HEK293 (cell line): ENCODE measurements at regions not wholly inside any gene's neighbourhood (a gene's known extent, or its start where the extent isn't known, plus 50 kb on each side); places are given as distances from the start of the nearest gene placed in this dataset.

Source experiments
- CTCF ChIA-PET: fragments of 350-600 bp; formaldehyde crosslinking; extraction: SDS; loops from one replicate; lab custom pipeline; 2021; ENCODE audit warnings: antibody characterized with exemption; lab: Yijun Ruan, JAX
- POLR2A ChIA-PET: fragments of 300-600 bp; formaldehyde crosslinking; extraction: SDS; loops from one replicate; lab custom pipeline; 2020; ENCODE audit warnings: antibody characterized with exemption, inconsistent platforms; lab: Yijun Ruan, JAX
- H3K27ac ChIP-seq: fragments of 200-500 bp; sonication (Bioruptor generic); 2 replicates; pipeline ENCODE4 v1.5.1; 2014; ENCODE audit warnings: low read depth, low read length, control low read depth, inconsistent platforms; ENCODE audit errors: extremely low read depth
- H3K36me3 ChIP-seq, 2 experiments: fragments of 200-500 bp in 1 of 2; sonication (Bioruptor generic) in 1 of 2; 1 replicate in 1 of 2; 2 replicates in 1 of 2; pipeline ENCODE4 v1.5.1; 2014 to 2017; ENCODE audit warnings: inconsistent platforms in 2 of 2, low read length in 2 of 2; ENCODE audit not compliant: control insufficient read depth in 2 of 2, insufficient read depth in 1 of 2
- H3K4me1 ChIP-seq: fragments of 200-500 bp; sonication (Bioruptor generic); 2 replicates; pipeline ENCODE4 v1.5.1; 2014; ENCODE audit warnings: mild to moderate bottlenecking, low read length, inconsistent platforms; ENCODE audit not compliant: control insufficient read depth, insufficient read depth
- H3K4me3 ChIP-seq: 2 replicates; pipeline ENCODE4 v1.5.1; 2011; ENCODE audit warnings: low read depth, mild to moderate bottlenecking, control low read depth, low read length, moderate library complexity
- H3K9me3 ChIP-seq: fragments of 200-500 bp; sonication (Bioruptor generic); 2 replicates; pipeline ENCODE4 v1.5.1; 2014; ENCODE audit warnings: low read depth, low read length, inconsistent platforms; ENCODE audit not compliant: control insufficient read depth, insufficient read depth
- BCL6B ChIP-seq: fragments of 450-650 bp; formaldehyde crosslinking; IDR thresholded peaks from 2 replicates; pipeline ENCODE4 v1.5.1; 2017; ENCODE audit warnings: missing biosample characterization, missing genetic modification characterization
- HOXC10 ChIP-seq: sonication (generic); formaldehyde crosslinking; IDR thresholded peaks from 2 replicates; pipeline ENCODE4 v1.8.1; 2023; ENCODE audit warnings: mild to moderate bottlenecking, missing genetic modification reagents
- REST ChIP-seq: fragments of 450-650 bp; formaldehyde crosslinking; IDR thresholded peaks from 2 replicates; pipeline ENCODE4 v1.5.1; 2016; ENCODE audit warnings: missing biosample characterization, missing genetic modification characterization
- YY2 ChIP-seq: fragments of 450-650 bp; formaldehyde crosslinking; IDR thresholded peaks from 2 replicates; pipeline ENCODE4 v1.5.1; 2016; ENCODE audit warnings: missing biosample characterization, missing genetic modification characterization
- ZBTB10 ChIP-seq: fragments of 450-650 bp; formaldehyde crosslinking; IDR thresholded peaks from 2 replicates; pipeline ENCODE4 v1.5.1; 2016; ENCODE audit warnings: missing biosample characterization, missing genetic modification characterization
- ZFP3 ChIP-seq: fragments of 450-650 bp; formaldehyde crosslinking; IDR thresholded peaks from 2 replicates; pipeline ENCODE4 v1.5.1; 2016; ENCODE audit warnings: low read depth, missing biosample characterization, missing genetic modification characterization
- ZNF184 ChIP-seq: fragments of 450-650 bp; IDR thresholded peaks from 2 replicates; pipeline ENCODE4 v1.5.1; 2018; ENCODE audit warnings: missing biosample characterization, mild to moderate bottlenecking, missing genetic modification characterization
- ZNF211 ChIP-seq: fragments of 450-650 bp; formaldehyde crosslinking; IDR thresholded peaks from 2 replicates; pipeline ENCODE4 v1.5.1; 2016; ENCODE audit warnings: low read depth, missing biosample characterization, missing genetic modification characterization
- ZNF239 ChIP-seq: fragments of 450-650 bp; formaldehyde crosslinking; IDR thresholded peaks from 2 replicates; pipeline ENCODE4 v1.5.1; 2016; ENCODE audit warnings: missing biosample characterization, missing genetic modification characterization
- ZNF266 ChIP-seq: fragments of 450-650 bp; formaldehyde crosslinking; IDR thresholded peaks from 2 replicates; pipeline ENCODE4 v1.5.1; 2016; ENCODE audit warnings: missing biosample characterization, missing genetic modification characterization, low read depth
- ZNF292 ChIP-seq: fragments of 450-650 bp; formaldehyde crosslinking; IDR thresholded peaks from 2 replicates; pipeline ENCODE4 v1.5.1; 2016; ENCODE audit warnings: low read depth, missing biosample characterization, missing genetic modification characterization, borderline replicate concordance
- ZNF324 ChIP-seq: fragments of 450-650 bp; formaldehyde crosslinking; IDR thresholded peaks from 2 replicates; pipeline ENCODE4 v1.5.1; 2016; ENCODE audit warnings: missing biosample characterization, missing genetic modification characterization
- ZNF354C ChIP-seq: fragments of 450-650 bp; formaldehyde crosslinking; IDR thresholded peaks from 2 replicates; pipeline ENCODE4 v1.5.1; 2016; ENCODE audit warnings: missing biosample characterization, missing genetic modification characterization, low read depth, borderline replicate concordance
- ZNF37A ChIP-seq: fragments of 450-650 bp; IDR thresholded peaks from 2 replicates; pipeline ENCODE4 v1.5.1; 2018; ENCODE audit warnings: missing biosample characterization, missing genetic modification characterization
- ZNF514 ChIP-seq: fragments of 450-650 bp; formaldehyde crosslinking; IDR thresholded peaks from 2 replicates; pipeline ENCODE4 v1.5.1; 2016; ENCODE audit warnings: missing biosample characterization, missing genetic modification characterization
- ZNF518A ChIP-seq: fragments of 450-650 bp; formaldehyde crosslinking; conservative IDR thresholded peaks from 2 replicates; pipeline ENCODE4 v1.5.1; 2016; ENCODE audit warnings: low read depth, missing biosample characterization, missing genetic modification characterization
- ZNF529 ChIP-seq: fragments of 450-650 bp; formaldehyde crosslinking; IDR thresholded peaks from 2 replicates; pipeline ENCODE4 v1.5.1; 2017; ENCODE audit warnings: missing genetic modification characterization, missing biosample characterization; ENCODE audit not compliant: insufficient replicate concordance
- ZNF560 ChIP-seq: fragments of 450-650 bp; formaldehyde crosslinking; IDR thresholded peaks from 2 replicates; pipeline ENCODE4 v1.5.1; 2017; ENCODE audit warnings: missing biosample characterization, missing genetic modification characterization, borderline replicate concordance
- ZNF561 ChIP-seq: fragments of 450-650 bp; IDR thresholded peaks from 2 replicates; pipeline ENCODE4 v1.5.1; 2018; ENCODE audit warnings: missing biosample characterization, missing genetic modification characterization, borderline replicate concordance
- ZNF600 ChIP-seq: fragments of 450-650 bp; formaldehyde crosslinking; IDR thresholded peaks from 2 replicates; pipeline ENCODE4 v1.5.1; 2016; ENCODE audit warnings: missing biosample characterization, missing genetic modification characterization
- ZNF843 ChIP-seq: fragments of 450-650 bp; formaldehyde crosslinking; IDR thresholded peaks from 2 replicates; pipeline ENCODE4 v1.5.1; 2016; ENCODE audit warnings: missing biosample characterization, missing genetic modification characterization
- ZSCAN16 ChIP-seq: fragments of 450-650 bp; formaldehyde crosslinking; IDR thresholded peaks from 2 replicates; pipeline ENCODE4 v1.5.1; 2016; ENCODE audit warnings: missing biosample characterization, missing genetic modification characterization

- CTCF ChIA-PET: interaction anchor here (0.6 kb wide), 2 partner anchors 66 to 386 kb away, joined by 3 read pairs; no protein-coding TSS in a partner anchor
- Histone ChIP-seq H3K4me1 (no peaks in the 10 kb centered on the region), H3K9me3 (no peaks in the 10 kb centered on the region), H3K27ac (no peak overlapping the region), H3K4me3 (no peak overlapping the region), H3K36me3 (no peaks in the 10 kb centered on the region)
- no peak for TF ChIP-seq ZNF37A (tag by site-specific recombination)
- no peak for TF ChIP-seq ZNF211 (tag by site-specific recombination)
- no peak for TF ChIP-seq ZNF184 (tag by site-specific recombination)
- no peak for TF ChIP-seq ZNF514 (tag by site-specific recombination)
- TF ChIP-seq ZNF518A (tag by site-specific recombination): no peak
- TF ChIP-seq ZNF843 (tag by site-specific recombination): no peak
- no peak for TF ChIP-seq YY2
- TF ChIP-seq ZFP3 (tag by site-specific recombination): no peak
- TF ChIP-seq ZBTB10 (tag by site-specific recombination): no peak
- TF ChIP-seq ZNF266 (tag by site-specific recombination): no peak
- TF ChIP-seq ZSCAN16 (tag by site-specific recombination): no peak
- TF ChIP-seq ZNF560: no peak
- POLR2A ChIA-PET: no interaction called here
Observed at GRCh38 chr2:46841621-46842020, 74.0 kb downstream of the MCFD2 start.

GRCh38 chr2:46839045-46839444 is 76.6 kb downstream of the MCFD2 start:
- H3K4me3 ChIP-seq: no peak overlapping the region
- H3K36me3 ChIP-seq: no peaks in the 10 kb centered on the region
- no peaks in the 10 kb centered on the region for H3K9me3 ChIP-seq
- ChIA-PET CTCF (interaction anchor here (0.9 kb wide), 1 partner anchor 62 kb away, joined by 3 read pairs; no protein-coding TSS in a partner anchor), POLR2A (no interaction called here)
- H3K27ac ChIP-seq: no peak overlapping the region
- H3K4me1 ChIP-seq: no peaks in the 10 kb centered on the region
- TF ChIP-seq ZNF529 (tag by site-specific recombination) (no peak), ZNF292 (tag by site-specific recombination) (no peak), HOXC10 (CRISPR knock-in tag) (no peak), ZNF324 (tag by site-specific recombination) (no peak), REST (tag by site-specific recombination) (no peak), ZNF239 (tag by site-specific recombination) (no peak), ZNF354C (tag by site-specific recombination) (no peak), ZNF600 (tag by site-specific recombination) (no peak), BCL6B (tag by site-specific recombination) (no peak), ZNF561 (tag by site-specific recombination) (no peak)
